Keratinocyte (primary cell): ENCODE measurements at regions not wholly inside any gene's neighbourhood (a gene's known extent, or its start where the extent isn't known, plus 50 kb on each side); places are given as distances from the start of the nearest gene placed in this dataset.
A peak's percentile ranks its signal among the peaks of the same experiment; 100 is the strongest.

Source experiments
- DNase-seq: peaks from one replicate; pipeline ENCODE4 v3.0.0-alpha.2; 2011; ENCODE audit warnings: low read depth, missing footprints, low spot score
- FAIRE-seq: peaks from 2 replicates; lab custom pipeline; 2011; peaks lifted over from hg19 to GRCh38; lab: Jason Lieb, UNC
- H2AFZ ChIP-seq: 2 replicates; pipeline ENCODE4 v1.6.0; 2012; ENCODE audit warnings: low read length, control low read depth, inconsistent platforms; ENCODE audit not compliant: control insufficient read depth
- H3K27ac ChIP-seq: 2 replicates; pipeline ENCODE4 v1.5.1; 2011; ENCODE audit warnings: low read length; ENCODE audit not compliant: control insufficient read depth, insufficient read depth
- H3K27me3 ChIP-seq: 3 replicates; pipeline ENCODE4 v1.6.0; 2011; ENCODE audit warnings: low read length; ENCODE audit not compliant: control insufficient read depth, insufficient read depth; ENCODE audit errors: extremely low read depth
- H3K36me3 ChIP-seq, 2 experiments: 2 replicates in 1 of 2; 3 replicates in 1 of 2; pipeline ENCODE4 v1.5.1; 2011; ENCODE audit warnings: low read length in 2 of 2, mild to moderate bottlenecking in 1 of 2; ENCODE audit not compliant: control insufficient read depth in 2 of 2, insufficient read depth in 2 of 2; ENCODE audit errors: extremely low read depth in 1 of 2
- H3K4me1 ChIP-seq: 3 replicates; pipeline ENCODE4 v1.5.1; 2011; ENCODE audit warnings: low read length; ENCODE audit not compliant: control insufficient read depth, insufficient read depth; ENCODE audit errors: extremely low read depth
- H3K4me2 ChIP-seq: 3 replicates; pipeline ENCODE4 v1.6.0; 2011; ENCODE audit warnings: low read depth, low read length; ENCODE audit not compliant: control insufficient read depth, insufficient read depth; ENCODE audit errors: extremely low read depth
- H3K4me3 ChIP-seq, 3 experiments: fragments of 200-600 bp in 1 of 3; sonication (generic) in 1 of 3; 2 replicates in 2 of 3; 3 replicates in 1 of 3; pipeline ENCODE4 v1.5.1; 2011 to 2016; ENCODE audit warnings: low read length in 3 of 3, mild to moderate bottlenecking in 3 of 3, control low read depth in 2 of 3, inconsistent platforms in 1 of 3, low read depth in 1 of 3, mixed read lengths in 1 of 3, mixed run types in 1 of 3, moderate library complexity in 1 of 3; ENCODE audit not compliant: control insufficient read depth in 2 of 3, insufficient read depth in 2 of 3; ENCODE audit errors: extremely low read depth in 1 of 3
- H3K79me2 ChIP-seq: 2 replicates; pipeline ENCODE4 v1.6.0; 2012; ENCODE audit warnings: low read length; ENCODE audit not compliant: control insufficient read depth, insufficient read depth
- H3K9ac ChIP-seq: 3 replicates; pipeline ENCODE4 v1.6.0; 2011; ENCODE audit warnings: low read length; ENCODE audit not compliant: control insufficient read depth, insufficient read depth; ENCODE audit errors: extremely low read depth
- H3K9me1 ChIP-seq: 3 replicates; pipeline ENCODE4 v1.6.0; 2011; ENCODE audit warnings: low read length; ENCODE audit not compliant: control insufficient read depth, insufficient read depth; ENCODE audit errors: extremely low read depth
- H3K9me3 ChIP-seq: 2 replicates; pipeline ENCODE4 v1.5.1; 2012; ENCODE audit warnings: low read depth, low read length; ENCODE audit not compliant: control insufficient read depth
- H4K20me1 ChIP-seq: 3 replicates; pipeline ENCODE4 v1.6.0; 2011; ENCODE audit warnings: low read length; ENCODE audit not compliant: control insufficient read depth, insufficient read depth; ENCODE audit errors: extremely low read depth
- CTCF ChIP-seq, 3 experiments: IDR thresholded peaks in 1 of 3; conservative IDR thresholded peaks in 1 of 3; optimal IDR thresholded peaks in 1 of 3; 2 replicates in 2 of 3; 3 replicates in 1 of 3; pipeline versions ENCODE3 to v1.5.1; 2011; ENCODE audit warnings: low read length in 3 of 3, mild to moderate bottlenecking in 3 of 3, moderate library complexity in 2 of 3, control low read depth in 1 of 3, inconsistent platforms in 1 of 3; ENCODE audit not compliant: insufficient read depth in 2 of 3; ENCODE audit errors: extremely low read depth in 1 of 3
- EZH2 ChIP-seq: IDR thresholded peaks from one replicate; pipeline ENCODE4 v1.6.1; 2012; ENCODE audit warnings: inconsistent platforms, mild to moderate bottlenecking, low read length, moderate library complexity
- dilution Hi-C: fragments of 300-500 bp; cut with MboI; formaldehyde crosslinking; loops from one replicate; pipeline ENCODE4 v1.7.0; 2020; ENCODE audit warnings: low sequenced_read_pairs; ENCODE audit not compliant: extremely low pct_ligation_motif_present

DNA sequence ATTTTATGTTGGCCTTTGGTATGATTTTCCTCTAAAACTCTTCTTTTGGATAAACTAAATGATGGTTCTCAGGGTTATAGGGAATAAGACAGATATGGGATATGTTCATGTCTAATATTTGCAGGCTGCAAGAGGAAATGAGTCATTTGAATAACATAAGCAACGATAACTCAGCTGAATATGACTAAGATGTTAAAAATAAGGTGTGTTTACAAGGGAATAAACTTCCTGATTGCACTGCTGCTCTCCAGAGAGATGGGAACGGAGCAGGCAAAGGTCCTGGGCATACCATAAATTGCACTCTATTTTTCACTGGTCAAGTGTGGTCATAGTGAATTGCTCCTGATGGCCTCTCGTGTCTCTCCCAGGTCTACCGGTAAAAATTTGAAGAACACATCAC is 666.2 kb downstream of the TOX3 start:
- dilution Hi-C loops: no loop called here

GRCh38 chr16:51877686-51878085 is 669.3 kb downstream of the TOX3 start:
- no peak overlapping the region for H3K4me2 ChIP-seq
- H3K9ac ChIP-seq: no peak overlapping the region
- H2AFZ ChIP-seq: no peak overlapping the region
- no peaks in the 10 kb centered on the region for H3K36me3 ChIP-seq
- no peaks in the 10 kb centered on the region for H3K79me2 ChIP-seq
- H4K20me1 ChIP-seq: no peaks in the 10 kb centered on the region
- no peak for DNase-seq
- peaks cover 16% of the 10 kb centered on the region for H3K4me1 ChIP-seq
- H3K27ac ChIP-seq: no peak overlapping the region
- TF ChIP-seq CTCF (optimal IDR thresholded peaks at IDR 0.05 in 1 of 3, IDR thresholded peaks at IDR 0.05 in 1 of 3, conservative IDR thresholded peaks at IDR 0.05 in 1 of 3; ENCODE audit: extremely low read depth in 1 of 3, insufficient read depth in 2 of 3, low read length in 3 of 3) (no peak), EZH2 (no peak)
- no peaks in the 10 kb centered on the region for H3K9me1 ChIP-seq
- no peak for FAIRE-seq
- no peaks in the 10 kb centered on the region for H3K9me3 ChIP-seq
- no peak overlapping the region for H3K4me3 ChIP-seq
- H3K27me3 ChIP-seq: no peaks in the 10 kb centered on the region
- dilution Hi-C loops: no loop called here

More for the DNA sequence above, 666.2 kb downstream of the TOX3 start:
- H3K4me2 ChIP-seq: peak overlapping the region; percentile 49
- TF ChIP-seq CTCF (optimal IDR thresholded peaks at IDR 0.05 in 1 of 3, IDR thresholded peaks at IDR 0.05 in 1 of 3, conservative IDR thresholded peaks at IDR 0.05 in 1 of 3; ENCODE audit: extremely low read depth in 1 of 3, insufficient read depth in 2 of 3, low read length in 3 of 3) (no peak), EZH2 (no peak)
- no peaks in the 10 kb centered on the region for H3K36me3 ChIP-seq
- no peaks in the 10 kb centered on the region for H3K79me2 ChIP-seq
- DNase-seq: no peak
- no peak overlapping the region for H3K9ac ChIP-seq
- peak overlapping the region; percentile 30 for H2AFZ ChIP-seq
- no peak overlapping the region for H3K4me3 ChIP-seq
- no peaks in the 10 kb centered on the region for H3K9me3 ChIP-seq
- H4K20me1 ChIP-seq: no peaks in the 10 kb centered on the region
- no peaks in the 10 kb centered on the region for H3K27me3 ChIP-seq
- H3K4me1 ChIP-seq: peaks cover 16% of the 10 kb centered on the region
- FAIRE-seq: peak; percentile 86
- peak overlapping the region; percentile 50 for H3K27ac ChIP-seq
- H3K9me1 ChIP-seq: no peaks in the 10 kb centered on the region
